Aorta (tissue), 5 donors: ENCODE measurements at regions not wholly inside any gene's neighbourhood (a gene's known extent, or its start where the extent isn't known, plus 50 kb on each side); places are given as distances from the start of the nearest gene placed in this dataset.
A peak's percentile ranks its signal among the peaks of the same experiment; 100 is the strongest.

ENCODE experiments used
- ATAC-seq: fragments of 200-7000 bp; cut with Tn5 transposase; one replicate; pipeline ENCODE4 v1.9.1; 2022; ENCODE audit warnings: moderate library complexity; ENCODE audit not compliant: low FRiP score
- DNase-seq, 2 donors: peaks; one replicate each; pipeline ENCODE4 v3.0.0-alpha.2; 2020
- H3K27ac ChIP-seq, 2 donors: one replicate each; pipeline ENCODE4 v1.5.1; 2013; ENCODE audit warnings: low read length in 2 of 2, mild to moderate bottlenecking in 2 of 2, moderate library complexity in 2 of 2, control low read depth in 1 of 2, inconsistent platforms in 1 of 2, low read depth in 1 of 2
- H3K27me3 ChIP-seq, 2 donors: one replicate each; pipeline ENCODE4 v1.6.1; 2013; ENCODE audit warnings: control low read depth in 1 of 2, low read length in 1 of 2, mild to moderate bottlenecking in 1 of 2, moderate library complexity in 1 of 2; ENCODE audit not compliant: insufficient read depth in 2 of 2, control insufficient read depth in 1 of 2
- H3K36me3 ChIP-seq, 2 donors: one replicate each; pipeline ENCODE4 v1.6.1; 2013; ENCODE audit warnings: control low read depth in 1 of 2, low read length in 1 of 2, mild to moderate bottlenecking in 1 of 2; ENCODE audit not compliant: insufficient read depth in 2 of 2, control insufficient read depth in 1 of 2
- H3K4me1 ChIP-seq, 2 donors: one replicate each; pipeline ENCODE4 v1.6.1; 2013; ENCODE audit warnings: low read length in 2 of 2, control low read depth in 1 of 2, mild to moderate bottlenecking in 1 of 2, moderate library complexity in 1 of 2; ENCODE audit not compliant: insufficient read depth in 2 of 2, control insufficient read depth in 1 of 2
- H3K4me3 ChIP-seq, 2 donors: one replicate each; pipeline ENCODE4 v1.5.1; 2013; ENCODE audit warnings: low read length in 2 of 2, control low read depth in 1 of 2, mild to moderate bottlenecking in 1 of 2
- H3K9me3 ChIP-seq: one replicate; pipeline ENCODE4 v1.6.1; 2013; ENCODE audit warnings: mild to moderate bottlenecking, low read length; ENCODE audit not compliant: control insufficient read depth
- WGBS, 2 donors: extraction: QIAGEN DNeasy Blood & Tissue Kit; methylation state at CpG; one replicate each; pipeline ENCODE4 v1.1.7; 2013; 5-methylcytosine and 5-hydroxymethylcytosine counted together
- intact Hi-C, 2 donors: fragments of 100-400 bp; cut with DNase I; formaldehyde crosslinking; loops; one replicate each; pipeline versions ENCODE4 v1.14.2 to v1.15.0; 2022
- donor health status: healthy with polysubstance abuse.
- donor health status: Bipolar disorder and iron deficiency.
- donor health status: DM: no; HTN: no; CAD: no.
- donor health status: DM: no; HTN: no; CAD: no.
- donor health status: DM: yes; HTN: yes; CAD: no.

DNA sequence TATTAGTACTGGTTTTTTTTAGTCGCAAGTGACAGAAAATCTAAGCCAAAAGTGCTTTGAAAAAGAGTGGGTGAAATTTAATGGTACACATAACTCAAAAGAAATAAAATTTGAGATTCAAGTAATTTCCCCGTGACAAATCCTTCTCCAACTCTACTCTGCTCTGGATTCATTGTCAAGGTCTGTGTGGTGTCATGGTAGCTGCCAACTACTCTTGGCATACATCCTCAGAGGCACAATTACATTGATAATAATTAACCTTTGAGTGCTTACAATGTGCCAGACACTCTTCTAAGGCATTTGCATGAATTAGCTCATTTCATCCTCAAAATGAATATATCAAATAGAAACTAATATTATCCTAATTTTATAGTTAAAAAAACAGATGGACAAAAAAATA lies 1153.9 kb upstream of the NCAM2 start:
- ATAC-seq, result no peak
- Histone ChIP-seq H3K36me3 (no peaks in the 10 kb centered on the region), H3K27me3 (no peaks in the 10 kb centered on the region), H3K9me3 (no peaks in the 10 kb centered on the region), H3K4me1 (no peaks in the 10 kb centered on the region), H3K4me3 (no peak overlapping the region), H3K27ac (no peak overlapping the region)
- WGBS, 2 donors, result 72 to 89% methylated on average over 2 of the region's 2 CpGs
- intact Hi-C loops, result no loop called here
- DNase-seq, result no peak

DNA sequence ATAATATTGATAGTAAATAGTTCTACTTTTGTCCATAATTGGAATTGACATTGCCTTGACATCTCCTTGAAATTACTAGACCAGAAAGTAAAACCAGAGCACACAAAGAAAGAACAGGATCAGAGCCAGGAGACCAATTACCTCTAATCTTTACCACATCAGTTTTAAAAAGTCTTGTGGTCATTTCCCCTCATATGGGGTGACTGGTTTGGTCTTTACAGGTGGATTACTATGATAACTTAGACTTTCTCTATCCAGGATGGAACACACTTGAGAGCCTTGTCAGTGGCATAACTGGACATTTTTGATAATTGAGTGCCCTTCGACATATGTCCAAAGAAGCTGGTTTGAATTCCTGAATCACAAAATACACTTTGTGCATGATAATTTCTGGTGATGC lies 1148.1 kb upstream of the NCAM2 start:
- Histone ChIP-seq H3K4me3 (no peak overlapping the region), H3K27ac (no peak overlapping the region), H3K36me3 (no peaks in the 10 kb centered on the region), H3K9me3 (no peaks in the 10 kb centered on the region), H3K27me3 (no peaks in the 10 kb centered on the region), H3K4me1 (no peaks in the 10 kb centered on the region)
- WGBS, 2 donors, result 91 to 96% methylated on average over 1 of the region's 1 CpG
- intact Hi-C loops, result no loop called here
- DNase-seq (no peak), ATAC-seq (no peak)

DNA sequence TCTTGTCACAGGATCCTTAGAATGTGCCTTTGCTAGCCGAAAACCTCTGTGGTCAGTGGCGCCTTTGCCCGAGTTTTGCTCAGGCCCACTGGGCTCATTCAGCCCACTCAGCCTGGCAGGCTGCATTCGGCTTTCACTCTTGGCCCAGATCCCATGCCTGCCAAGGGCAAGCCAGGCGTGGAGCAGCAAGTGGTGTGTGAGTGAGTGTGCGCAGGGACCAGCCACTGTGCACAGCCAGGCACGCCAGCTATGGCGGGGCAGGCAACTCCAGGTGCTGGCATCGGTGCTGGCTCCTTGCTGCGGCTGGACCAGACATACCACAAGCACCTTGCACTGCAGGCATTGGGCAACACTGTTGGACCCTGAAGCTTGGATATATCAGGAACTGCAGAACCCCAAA lies 1145.1 kb upstream of the NCAM2 start:
- no peak overlapping the region for H3K27ac ChIP-seq
- 89 to 91% methylated on average over 10 of the region's 10 CpGs for WGBS, 2 donors
- H3K27me3 ChIP-seq, result no peaks in the 10 kb centered on the region
- no peaks in the 10 kb centered on the region for H3K4me1 ChIP-seq
- no peaks in the 10 kb centered on the region for H3K36me3 ChIP-seq
- H3K9me3 ChIP-seq, result no peaks in the 10 kb centered on the region
- intact Hi-C loops, result no loop called here
- DNase-seq (peak in 1 of 2 donors; percentile 62), ATAC-seq (no peak)
- no peak overlapping the region for H3K4me3 ChIP-seq

DNA sequence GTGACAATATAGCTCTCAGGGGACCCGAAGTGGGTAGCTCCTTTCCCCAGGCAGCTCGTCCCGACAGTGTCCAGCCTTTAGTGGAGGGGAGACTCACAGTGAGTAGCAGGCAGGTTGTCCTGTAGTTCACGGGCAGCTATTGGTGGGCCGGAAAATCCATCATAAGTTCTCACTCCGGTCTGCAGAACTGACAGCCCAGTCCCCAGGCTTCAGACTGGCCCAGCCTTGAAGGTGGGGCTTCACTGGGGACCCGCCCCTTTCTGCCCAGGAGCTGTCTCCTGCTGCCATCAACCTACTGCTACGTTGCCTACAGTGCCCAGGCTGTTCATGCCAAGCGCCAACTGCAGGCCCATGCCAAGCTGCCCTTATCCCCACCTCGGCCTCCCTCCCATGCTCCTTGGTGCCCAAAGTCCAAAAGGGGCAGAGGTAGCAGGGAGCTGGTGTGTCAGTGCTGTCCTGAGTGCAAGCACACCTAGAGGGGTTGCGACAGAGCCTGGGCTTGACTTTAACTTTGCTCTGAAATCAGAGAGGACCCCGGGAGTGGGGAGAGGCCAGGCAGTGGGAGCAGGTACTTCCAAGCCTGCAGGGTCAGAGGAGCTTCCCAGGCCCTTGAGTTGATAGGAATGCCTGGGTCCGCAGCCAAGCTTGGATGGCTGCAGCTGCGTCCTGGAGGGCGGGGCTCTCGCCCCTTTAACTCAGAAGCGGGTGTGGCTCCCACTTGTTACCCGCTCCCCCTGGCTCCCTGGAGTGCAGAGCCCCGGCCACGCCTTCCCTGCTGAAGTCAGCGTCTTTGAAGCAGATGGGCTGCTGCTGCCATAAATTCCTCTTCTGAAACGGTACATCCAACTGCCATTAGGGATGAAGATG lies 1144.3 kb upstream of the NCAM2 start:
- WGBS, 2 donors, result 82 to 85% methylated on average over 22 of the region's 22 CpGs
- DNase-seq (peak in 1 of 2 donors; percentile 64), ATAC-seq (no peak)
- H3K27me3 ChIP-seq, result no peaks in the 10 kb centered on the region
- no peaks in the 10 kb centered on the region for H3K4me1 ChIP-seq
- H3K9me3 ChIP-seq, result no peaks in the 10 kb centered on the region
- no peaks in the 10 kb centered on the region for H3K36me3 ChIP-seq
- no peak overlapping the region for H3K27ac ChIP-seq
- no peak overlapping the region for H3K4me3 ChIP-seq
- intact Hi-C loops, result no loop called here

DNA sequence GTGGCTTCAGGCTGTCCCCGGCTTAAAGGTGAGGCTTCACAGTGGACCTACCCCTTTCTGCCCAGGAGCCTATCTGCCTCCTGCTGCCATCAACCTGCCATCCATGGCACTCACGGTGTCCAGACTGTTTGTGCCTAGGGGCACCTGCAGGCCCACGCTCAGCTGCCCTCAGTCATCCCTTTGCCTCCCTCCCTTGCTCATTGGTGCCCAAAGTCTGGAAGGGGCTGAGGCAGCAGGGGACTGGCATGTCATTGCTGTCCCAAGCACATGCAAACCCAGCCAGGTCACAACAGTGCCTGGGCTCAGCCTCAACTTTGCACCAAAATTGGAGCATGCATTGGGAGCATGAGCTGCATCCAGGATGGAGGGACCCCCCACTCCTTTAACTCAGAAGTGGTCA lies 1142.7 kb upstream of the NCAM2 start:
- Histone ChIP-seq H3K4me1 (no peaks in the 10 kb centered on the region), H3K36me3 (no peaks in the 10 kb centered on the region), H3K27me3 (no peaks in the 10 kb centered on the region), H3K4me3 (no peak overlapping the region), H3K9me3 (no peaks in the 10 kb centered on the region), H3K27ac (no peak overlapping the region)
- DNase-seq, result no peak
- WGBS, 2 donors, result 90 to 91% methylated on average over 3 of the region's 3 CpGs
- ATAC-seq, result no peak
- intact Hi-C loops, result no loop called here

DNA sequence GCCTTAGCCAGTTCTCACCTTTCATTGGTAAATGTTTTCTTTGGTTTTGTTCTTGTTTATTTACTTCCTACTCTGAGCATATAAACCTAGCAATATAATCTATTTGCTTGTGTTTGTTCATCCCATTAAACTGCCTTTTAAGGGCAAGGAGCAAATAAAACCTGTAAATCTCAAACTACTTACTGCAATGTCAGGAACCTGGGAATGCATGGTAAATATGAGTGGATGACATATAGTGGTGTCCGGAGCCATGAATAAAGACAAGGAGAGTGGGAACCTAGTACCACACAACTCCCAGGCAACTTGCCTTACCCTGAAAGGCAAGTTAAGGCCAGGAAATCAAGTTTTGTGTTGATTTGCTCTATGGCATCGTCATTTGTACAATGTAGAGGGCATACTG lies 1133.7 kb upstream of the NCAM2 start:
- Histone ChIP-seq H3K27ac (no peak overlapping the region), H3K27me3 (no peaks in the 10 kb centered on the region), H3K4me1 (no peaks in the 10 kb centered on the region), H3K4me3 (no peak overlapping the region), H3K9me3 (no peaks in the 10 kb centered on the region), H3K36me3 (no peaks in the 10 kb centered on the region)
- DNase-seq (no peak), ATAC-seq (no peak)
- intact Hi-C loops, result no loop called here
- 80 to 85% methylated on average over 2 of the region's 2 CpGs for WGBS, 2 donors

DNA sequence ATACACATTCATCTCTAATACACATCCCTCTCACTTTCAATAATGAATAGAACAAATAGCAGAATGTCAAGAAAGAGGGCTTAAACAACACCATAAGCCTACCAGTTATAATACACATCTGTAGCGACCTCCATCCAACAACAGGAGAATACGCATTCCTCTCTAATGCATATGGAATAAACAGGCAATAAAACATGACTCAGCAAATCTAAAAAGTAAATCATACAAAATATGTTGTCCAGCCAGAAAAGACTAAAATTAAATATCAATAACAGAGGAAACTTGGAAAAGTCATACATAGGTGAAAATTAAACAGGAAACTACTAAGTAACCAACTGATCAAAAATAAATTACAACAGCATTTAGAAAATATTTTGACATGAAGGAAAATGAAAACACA lies 1127.5 kb upstream of the NCAM2 start:
- Histone ChIP-seq H3K9me3 (no peaks in the 10 kb centered on the region), H3K4me1 (no peaks in the 10 kb centered on the region), H3K4me3 (no peak overlapping the region), H3K36me3 (no peaks in the 10 kb centered on the region), H3K27me3 (no peaks in the 10 kb centered on the region), H3K27ac (no peak overlapping the region)
- 92 to 94% methylated on average over 2 of the region's 2 CpGs for WGBS, 2 donors
- ATAC-seq (no peak), DNase-seq (no peak)
- intact Hi-C loops, result no loop called here

DNA sequence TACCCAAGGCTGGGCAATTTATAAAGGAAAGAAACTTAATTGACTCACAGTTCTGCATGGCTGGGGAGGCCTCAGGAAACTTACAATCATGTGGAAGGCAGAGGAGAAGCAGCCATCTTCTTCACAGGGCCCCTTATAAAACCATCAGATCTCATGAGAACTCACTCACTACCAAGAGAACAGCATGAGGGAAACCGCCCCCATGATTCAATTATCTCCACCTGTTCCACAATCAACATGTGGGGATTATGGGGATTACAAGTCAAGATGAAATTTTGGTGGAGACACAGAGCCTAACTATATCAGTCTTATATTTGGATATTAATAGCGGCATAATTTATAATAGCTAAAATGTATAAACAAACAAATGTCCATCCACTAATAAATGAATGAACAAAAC lies 1123.7 kb upstream of the NCAM2 start:
- no peaks in the 10 kb centered on the region for H3K27me3 ChIP-seq
- H3K9me3 ChIP-seq, result no peaks in the 10 kb centered on the region
- ATAC-seq (no peak), DNase-seq (no peak)
- no peaks in the 10 kb centered on the region for H3K4me1 ChIP-seq
- no peaks in the 10 kb centered on the region for H3K36me3 ChIP-seq
- 86 to 89% methylated on average over 2 of the region's 2 CpGs for WGBS, 2 donors
- H3K4me3 ChIP-seq, result no peak overlapping the region
- intact Hi-C loops, result no loop called here
- H3K27ac ChIP-seq, result no peak overlapping the region

DNA sequence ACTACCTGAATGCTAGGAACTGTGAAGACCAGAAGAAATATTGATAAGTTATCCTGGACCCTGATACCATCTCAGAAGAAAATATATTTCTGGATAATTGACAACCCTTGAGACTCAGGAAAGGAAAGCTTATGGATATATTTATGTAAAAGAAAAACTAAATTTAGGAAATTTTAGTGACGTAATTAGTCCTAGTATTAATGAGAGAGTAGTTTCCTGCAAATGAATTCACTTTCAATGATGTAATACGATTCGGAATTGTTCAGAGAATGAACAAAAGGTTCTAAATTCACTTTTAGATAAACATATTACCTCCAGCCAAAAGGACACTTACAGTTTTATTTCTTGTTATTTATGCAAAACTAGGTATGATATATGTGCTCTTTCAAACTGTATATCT lies 1120.1 kb upstream of the NCAM2 start:
- Histone ChIP-seq H3K4me1 (no peaks in the 10 kb centered on the region), H3K9me3 (no peaks in the 10 kb centered on the region), H3K27ac (no peak overlapping the region), H3K27me3 (no peaks in the 10 kb centered on the region), H3K4me3 (no peak overlapping the region), H3K36me3 (no peaks in the 10 kb centered on the region)
- 90 to 91% methylated on average over 3 of the region's 3 CpGs for WGBS, 2 donors
- ATAC-seq (no peak), DNase-seq (no peak)
- intact Hi-C loops, result no loop called here
